Gastroesophageal sphincter (tissue), 3 donors: ENCODE measurements at regions not wholly inside any gene's neighbourhood (a gene's known extent, or its start where the extent isn't known, plus 50 kb on each side); places are given as distances from the start of the nearest gene placed in this dataset.

Source experiments
- CTCF ChIP-seq, 4 experiments: fragments of 200-600 bp in 2 of 4; fragments of 450-650 bp in 2 of 4; sonication (generic) in 1 of 4; IDR thresholded peaks; one replicate each; pipeline ENCODE4 v1.5.1; 2017 to 2019; ENCODE audit warnings: antibody characterized with exemption in 4 of 4, mild to moderate bottlenecking in 2 of 4, moderate library complexity in 2 of 4
- EP300 ChIP-seq: sonication (generic); formaldehyde crosslinking; IDR thresholded peaks from one replicate; pipeline ENCODE4 v1.6.1; 2017; ENCODE audit warnings: antibody characterized with exemption, mild to moderate bottlenecking
- POLR2A ChIP-seq, 2 donors: fragments of 450-650 bp; IDR thresholded peaks; one replicate each; pipeline ENCODE4 v1.6.1; 2017; ENCODE audit warnings: antibody characterized with exemption in 2 of 2, mild to moderate bottlenecking in 2 of 2, moderate library complexity in 1 of 2
- POLR2AphosphoS5 ChIP-seq: sonication (generic); formaldehyde crosslinking; IDR thresholded peaks from one replicate; pipeline ENCODE4 v1.6.1; 2017; ENCODE audit warnings: antibody characterized with exemption

- TF ChIP-seq CTCF (IDR thresholded peaks at IDR 0.05) (no peak), POLR2A (IDR thresholded peaks at IDR 0.05) (no peak), POLR2AphosphoS5 (no peak), EP300 (no peak)
These were observed 82.4 kb upstream of the GATA6 start for GRCh38 chr18:22086973-22087372.
